GM12878 (cell line): ENCODE measurements at regions not wholly inside any gene's neighbourhood (a gene's known extent, or its start where the extent isn't known, plus 50 kb on each side); places are given as distances from the start of the nearest gene placed in this dataset.

Source experiments
- ATAC-seq: fragments of 200-7000 bp; cut with Tn5 transposase; 3 replicates; pipeline ENCODE4 v1.9.1; 2020; ENCODE audit warnings: mild to moderate bottlenecking, moderate library complexity
- BruUV-seq: library from RNA; stranded (reverse); fragments of 400-500 nt; replicated peaks from 2 replicates; lab custom pipeline; 2021; lab: Mats Ljungman, UMichigan
- CTCF ChIA-PET: fragments of 300-600 bp; sonication (Branson Sonifier 250); formaldehyde crosslinking; extraction: SDS; loops from one replicate; lab custom pipeline; 2021; ENCODE audit warnings: inconsistent platforms; lab: Yijun Ruan, JAX
- POLR2A ChIA-PET: fragments of 350-600 bp; formaldehyde crosslinking; extraction: SDS; loops from one replicate; lab custom pipeline; 2021; ENCODE audit warnings: inconsistent platforms; lab: Charles Lee
- RAD21 ChIA-PET: fragments of 300-600 bp; sonication (Branson Sonifier 250); formaldehyde crosslinking; loops from one replicate; lab custom pipeline; 2023; ENCODE audit warnings: antibody characterized with exemption; ENCODE audit not compliant: unreplicated experiment; lab: Charles Lee
- SMC1A ChIA-PET: fragments of 300-600 bp; sonication (Branson Sonifier 250); formaldehyde crosslinking; loops from one replicate; lab custom pipeline; 2023; ENCODE audit not compliant: unreplicated experiment, uncharacterized antibody; lab: Charles Lee
- DNase-seq: peaks from one replicate; pipeline ENCODE4 v3.0.0-alpha.2; 2011; ENCODE audit warnings: low read depth, low spot score
- FAIRE-seq: peaks from 3 replicates; lab custom pipeline; 2011; peaks lifted over from hg19 to GRCh38; lab: Jason Lieb, UNC
- H2AFZ ChIP-seq: 2 replicates; pipeline ENCODE4 v1.6.0; 2011; ENCODE audit warnings: low read depth, low read length, control low read depth; ENCODE audit not compliant: control insufficient read depth
- H3K27ac ChIP-seq: 2 replicates; pipeline ENCODE4 v1.5.1; 2011; ENCODE audit warnings: control low read depth; ENCODE audit not compliant: control insufficient read depth, insufficient read depth
- H3K27me3 ChIP-seq, 2 experiments: replicated peaks in 1 of 2; 2 replicates each; pipeline versions ENCODE4 v1.6.0 to v1.6.1; 2011; ENCODE audit warnings: low read length in 1 of 2; ENCODE audit not compliant: control insufficient read depth in 2 of 2, insufficient read depth in 2 of 2
- H3K36me3 ChIP-seq, 2 experiments: 2 replicates each; pipeline ENCODE4 v1.5.1; 2011; ENCODE audit warnings: low read length in 1 of 2; ENCODE audit not compliant: control insufficient read depth in 2 of 2, insufficient read depth in 2 of 2
- H3K4me1 ChIP-seq: 2 replicates; pipeline ENCODE4 v1.6.1; 2011; ENCODE audit warnings: mild to moderate bottlenecking, low read length, moderate library complexity, mixed read lengths; ENCODE audit not compliant: control insufficient read depth, insufficient read depth
- H3K4me2 ChIP-seq: 2 replicates; pipeline ENCODE4 v1.6.0; 2011; ENCODE audit warnings: control low read depth; ENCODE audit not compliant: control insufficient read depth, insufficient read depth
- H3K4me3 ChIP-seq: fragments of 200-600 bp; sonication (generic); 2 replicates; pipeline ENCODE4 v1.5.1; 2016
- H3K79me2 ChIP-seq: 2 replicates; pipeline ENCODE4 v1.6.0; 2011; ENCODE audit warnings: low read length; ENCODE audit not compliant: control insufficient read depth, insufficient read depth
- H3K9ac ChIP-seq: 2 replicates; pipeline ENCODE4 v1.8.0; 2011; ENCODE audit warnings: low read length, control low read depth, mixed read lengths; ENCODE audit not compliant: control insufficient read depth, insufficient read depth
- H3K9me3 ChIP-seq: replicated peaks from 3 replicates; pipeline ENCODE4 v1.5.1; 2011; ENCODE audit warnings: mild to moderate bottlenecking, low read length; ENCODE audit not compliant: control insufficient read depth, insufficient read depth
- H4K20me1 ChIP-seq: 2 replicates; pipeline ENCODE4 v1.6.0; 2011; ENCODE audit not compliant: control insufficient read depth, insufficient read depth
- FOS ChIP-seq: IDR thresholded peaks from 3 replicates; pipeline ENCODE4 v1.6.1; 2011; ENCODE audit warnings: borderline replicate concordance; ENCODE audit not compliant: insufficient read length; ENCODE audit errors: extremely low read depth
- PAX5 ChIP-seq: IDR thresholded peaks from 2 replicates; pipeline ENCODE4 v1.6.1; 2011; ENCODE audit warnings: low read depth, low read length, borderline replicate concordance
- RB1 ChIP-seq: fragments of 450-650 bp; formaldehyde crosslinking; IDR thresholded peaks from 2 replicates; pipeline ENCODE4 v1.6.1; 2017; ENCODE audit warnings: mild to moderate bottlenecking, borderline replicate concordance
- SMARCA5 ChIP-seq: fragments of 450-650 bp; IDR thresholded peaks from 2 replicates; pipeline ENCODE4 v1.6.1; 2017; ENCODE audit warnings: mild to moderate bottlenecking
- TCF3 ChIP-seq: IDR thresholded peaks from 2 replicates; pipeline ENCODE4 v1.6.1; 2012; ENCODE audit warnings: low read depth, mild to moderate bottlenecking, low read length, borderline replicate concordance; ENCODE audit not compliant: insufficient read depth
- ZZZ3 ChIP-seq: IDR thresholded peaks from 2 replicates; pipeline ENCODE4 v1.6.1; 2011; ENCODE audit warnings: low read depth; ENCODE audit not compliant: control insufficient read depth, insufficient read length
- WGBS: methylation state at CpG from one replicate; pipeline ENCODE4 v1.1.6; 2016; ENCODE audit warnings: low lambda C conversion rate; ENCODE audit not compliant: insufficient replicate concordance, insufficient coverage; ENCODE audit errors: missing lambda C conversion rate; 5-methylcytosine and 5-hydroxymethylcytosine counted together
- in situ Hi-C: fragments of 300-500 bp; cut with MboI; formaldehyde crosslinking; loops from 9 replicates; pipeline ENCODE4 v1.14.3; 2018; ENCODE audit warnings: mixed read lengths
- intact Hi-C: fragments of 100-400 bp; cut with micrococcal nuclease; formaldehyde crosslinking; loops from one replicate; pipeline ENCODE4 v1.14.2; 2022; ENCODE audit not compliant: unreplicated experiment
- TF ChIP-seq, protein P1 (sequence below): fragments of 450-650 bp; IDR thresholded peaks from 2 replicates; pipeline ENCODE4 v1.6.1; 2017; ENCODE audit warnings: mild to moderate bottlenecking, low read depth, inconsistent platforms; ENCODE audit not compliant: poor library complexity, severe bottlenecking
- TF ChIP-seq, protein P2 (sequence below): fragments of 450-650 bp; formaldehyde crosslinking; IDR thresholded peaks from 2 replicates; pipeline ENCODE4 v1.4.0; 2022; ENCODE audit warnings: mild to moderate bottlenecking, moderate library complexity
- TF ChIP-seq, protein P3 (sequence below), 3 experiments: IDR thresholded peaks in 2 of 3; conservative IDR thresholded peaks in 1 of 3; 2 replicates each; pipeline ENCODE4 v1.5.1; 2011; ENCODE audit warnings: low read depth in 3 of 3, low read length in 3 of 3, mild to moderate bottlenecking in 3 of 3, control low read depth in 2 of 3, moderate library complexity in 2 of 3, inconsistent platforms in 1 of 3, mixed read lengths in 1 of 3; ENCODE audit not compliant: control insufficient read depth in 2 of 3, insufficient read depth in 1 of 3; ENCODE audit errors: extremely low read depth in 1 of 3

DNA sequence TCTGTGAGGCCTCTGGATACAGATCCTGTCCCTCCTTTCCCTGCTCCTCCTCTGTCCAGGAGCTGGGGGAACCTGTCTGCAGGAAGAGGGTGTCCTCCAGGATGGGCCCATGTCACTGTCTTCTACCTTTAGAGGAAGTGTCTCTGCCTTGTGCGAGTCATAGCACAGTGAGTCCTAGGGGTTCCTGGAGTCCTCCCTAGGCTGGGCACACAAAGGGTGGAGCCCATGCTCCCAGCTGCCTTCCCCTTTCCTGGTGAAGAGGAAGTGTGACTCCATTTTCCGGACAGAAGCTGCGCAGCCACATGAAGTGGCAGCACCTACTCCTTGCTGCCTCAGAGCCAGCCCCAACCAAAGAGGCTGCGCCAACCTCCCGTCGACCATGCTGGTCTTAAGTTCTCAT is 112.2 kb downstream of the CTTN start (continued):
- TF ChIP-seq FOS (no peak), SMARCA5 (no peak), ZZZ3 (no peak), PAX5 (no peak), RB1 (no peak), TCF3 (no peak)
- TF ChIP-seq, protein P1, sequence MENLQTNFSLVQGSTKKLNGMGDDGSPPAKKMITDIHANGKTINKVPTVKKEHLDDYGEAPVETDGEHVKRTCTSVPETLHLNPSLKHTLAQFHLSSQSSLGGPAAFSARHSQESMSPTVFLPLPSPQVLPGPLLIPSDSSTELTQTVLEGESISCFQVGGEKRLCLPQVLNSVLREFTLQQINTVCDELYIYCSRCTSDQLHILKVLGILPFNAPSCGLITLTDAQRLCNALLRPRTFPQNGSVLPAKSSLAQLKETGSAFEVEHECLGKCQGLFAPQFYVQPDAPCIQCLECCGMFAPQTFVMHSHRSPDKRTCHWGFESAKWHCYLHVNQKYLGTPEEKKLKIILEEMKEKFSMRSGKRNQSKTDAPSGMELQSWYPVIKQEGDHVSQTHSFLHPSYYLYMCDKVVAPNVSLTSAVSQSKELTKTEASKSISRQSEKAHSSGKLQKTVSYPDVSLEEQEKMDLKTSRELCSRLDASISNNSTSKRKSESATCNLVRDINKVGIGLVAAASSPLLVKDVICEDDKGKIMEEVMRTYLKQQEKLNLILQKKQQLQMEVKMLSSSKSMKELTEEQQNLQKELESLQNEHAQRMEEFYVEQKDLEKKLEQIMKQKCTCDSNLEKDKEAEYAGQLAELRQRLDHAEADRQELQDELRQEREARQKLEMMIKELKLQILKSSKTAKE: no peak

DNA sequence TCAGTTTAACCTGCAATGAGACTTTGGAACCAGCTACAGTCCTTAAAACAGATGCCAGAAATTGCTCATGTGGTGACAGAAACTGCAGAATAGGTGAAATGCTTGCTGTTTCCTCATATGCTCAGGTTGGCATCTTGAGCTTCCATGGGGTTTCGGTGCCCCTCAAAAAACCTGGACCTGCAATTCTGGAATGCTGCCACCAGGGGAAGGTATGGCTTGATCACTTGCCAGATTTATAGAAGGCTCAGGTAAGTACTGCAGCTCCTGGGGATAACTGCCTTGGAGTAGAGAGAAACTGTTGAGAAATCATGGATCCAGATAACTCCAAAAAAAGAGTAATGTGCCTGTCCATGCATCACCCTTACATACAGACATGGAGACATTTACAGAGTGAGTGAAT is 113.0 kb downstream of the CTTN start:
- H3K27me3 ChIP-seq: no peaks in the 10 kb centered on the region; a peak in 1 of 4 replicates
- ATAC-seq (no peak), FAIRE-seq (no peak), DNase-seq (no peak)
- no peak overlapping the region for H3K4me3 ChIP-seq
- no TSS peak for BruUV-seq
- in situ Hi-C loops: no loop called here
- TF ChIP-seq, protein P2, sequence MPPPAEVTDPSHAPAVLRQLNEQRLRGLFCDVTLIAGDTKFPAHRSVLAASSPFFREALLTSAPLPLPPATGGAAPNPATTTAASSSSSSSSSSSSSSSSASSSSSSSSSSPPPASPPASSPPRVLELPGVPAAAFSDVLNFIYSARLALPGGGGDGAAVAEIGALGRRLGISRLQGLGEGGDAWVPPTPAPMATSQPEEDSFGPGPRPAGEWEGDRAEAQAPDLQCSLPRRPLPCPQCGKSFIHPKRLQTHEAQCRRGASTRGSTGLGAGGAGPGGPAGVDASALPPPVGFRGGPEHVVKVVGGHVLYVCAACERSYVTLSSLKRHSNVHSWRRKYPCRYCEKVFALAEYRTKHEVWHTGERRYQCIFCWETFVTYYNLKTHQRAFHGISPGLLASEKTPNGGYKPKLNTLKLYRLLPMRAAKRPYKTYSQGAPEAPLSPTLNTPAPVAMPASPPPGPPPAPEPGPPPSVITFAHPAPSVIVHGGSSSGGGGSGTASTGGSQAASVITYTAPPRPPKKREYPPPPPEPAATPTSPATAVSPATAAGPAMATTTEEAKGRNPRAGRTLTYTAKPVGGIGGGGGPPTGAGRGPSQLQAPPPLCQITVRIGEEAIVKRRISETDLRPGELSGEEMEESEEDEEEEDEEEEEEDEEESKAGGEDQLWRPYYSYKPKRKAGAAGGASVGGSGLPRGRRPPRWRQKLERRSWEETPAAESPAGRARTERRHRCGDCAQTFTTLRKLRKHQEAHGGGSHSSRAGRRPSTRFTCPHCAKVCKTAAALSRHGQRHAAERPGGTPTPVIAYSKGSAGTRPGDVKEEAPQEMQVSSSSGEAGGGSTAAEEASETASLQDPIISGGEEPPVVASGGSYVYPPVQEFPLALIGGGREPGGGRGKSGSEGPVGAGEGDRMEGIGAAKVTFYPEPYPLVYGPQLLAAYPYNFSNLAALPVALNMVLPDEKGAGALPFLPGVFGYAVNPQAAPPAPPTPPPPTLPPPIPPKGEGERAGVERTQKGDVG (CRISPR knock-in tag): no peak
- TF ChIP-seq, protein P3, sequence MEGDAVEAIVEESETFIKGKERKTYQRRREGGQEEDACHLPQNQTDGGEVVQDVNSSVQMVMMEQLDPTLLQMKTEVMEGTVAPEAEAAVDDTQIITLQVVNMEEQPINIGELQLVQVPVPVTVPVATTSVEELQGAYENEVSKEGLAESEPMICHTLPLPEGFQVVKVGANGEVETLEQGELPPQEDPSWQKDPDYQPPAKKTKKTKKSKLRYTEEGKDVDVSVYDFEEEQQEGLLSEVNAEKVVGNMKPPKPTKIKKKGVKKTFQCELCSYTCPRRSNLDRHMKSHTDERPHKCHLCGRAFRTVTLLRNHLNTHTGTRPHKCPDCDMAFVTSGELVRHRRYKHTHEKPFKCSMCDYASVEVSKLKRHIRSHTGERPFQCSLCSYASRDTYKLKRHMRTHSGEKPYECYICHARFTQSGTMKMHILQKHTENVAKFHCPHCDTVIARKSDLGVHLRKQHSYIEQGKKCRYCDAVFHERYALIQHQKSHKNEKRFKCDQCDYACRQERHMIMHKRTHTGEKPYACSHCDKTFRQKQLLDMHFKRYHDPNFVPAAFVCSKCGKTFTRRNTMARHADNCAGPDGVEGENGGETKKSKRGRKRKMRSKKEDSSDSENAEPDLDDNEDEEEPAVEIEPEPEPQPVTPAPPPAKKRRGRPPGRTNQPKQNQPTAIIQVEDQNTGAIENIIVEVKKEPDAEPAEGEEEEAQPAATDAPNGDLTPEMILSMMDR (IDR thresholded peaks at IDR 0.05 in 2 of 3, conservative IDR thresholded peaks at IDR 0.05 in 1 of 3; ENCODE audit: control insufficient read depth in 2 of 3, extremely low read depth in 1 of 3, insufficient read depth in 1 of 3, low read depth in 3 of 3, low read length in 3 of 3): 0 out of 6 replicates have a peak, but pooled peaks of 1 of the 3 experiments have one; percentile 3
- 87% methylated on average over 1 of the region's 1 CpG for WGBS
- no peak overlapping the region for H3K27ac ChIP-seq
- ChIA-PET POLR2A (no interaction called here), SMC1A (no interaction called here), RAD21 (no interaction called here), CTCF (no interaction called here)
- H3K36me3 ChIP-seq: no peaks in the 10 kb centered on the region
- no peak overlapping the region for H2AFZ ChIP-seq
- H3K9ac ChIP-seq: no peak overlapping the region
- H4K20me1 ChIP-seq: no peaks in the 10 kb centered on the region
- peaks cover 2% of the 10 kb centered on the region; the same call in 2 of the 3 replicates for H3K9me3 ChIP-seq
- H3K4me2 ChIP-seq: no peak overlapping the region
- intact Hi-C loops: no loop called here
- no peaks in the 10 kb centered on the region for H3K4me1 ChIP-seq
- H3K79me2 ChIP-seq: no peaks in the 10 kb centered on the region
